GM19452 (cell line): ENCODE measurements at regions not wholly inside any gene's neighbourhood (a gene's known extent, or its start where the extent isn't known, plus 50 kb on each side); places are given as distances from the start of the nearest gene placed in this dataset.

ENCODE experiments used
- ATAC-seq: cut with Tn5 transposase; IDR thresholded peaks from one replicate; pipeline ENCODE4 v1.9.1; 2021; ENCODE audit not compliant: unreplicated experiment

- ATAC-seq = no peak
Measured at GRCh38 chr14:62632771-62633170, 412.5 kb downstream of the KCNH5 start.

- ATAC-seq = no peak
Measured at GRCh38 chr14:62645649-62646048, 399.6 kb downstream of the KCNH5 start.
